Type B pancreatic cell (in vitro differentiated cells): ENCODE measurements at regions not wholly inside any gene's neighbourhood (a gene's known extent, or its start where the extent isn't known, plus 50 kb on each side); places are given as distances from the start of the nearest gene placed in this dataset.

Experiments used
- DNase-seq: peaks from one replicate; pipeline ENCODE4 v3.0.0; 2021; ENCODE audit warnings: mixed read lengths; ENCODE audit not compliant: unreplicated experiment; ENCODE audit errors: extremely low spot score
- H3K27ac Mint-ChIP-seq: 2 replicates; pipeline ENCODE4 v1.8.0; 2021; ENCODE audit warnings: mild to moderate bottlenecking, mixed read lengths
- H3K27me3 Mint-ChIP-seq: 2 replicates; pipeline ENCODE4 v1.8.0; 2021; ENCODE audit warnings: mixed read lengths
- H3K36me3 Mint-ChIP-seq: 2 replicates; pipeline ENCODE4 v1.8.0; 2021; ENCODE audit warnings: mixed read lengths
- H3K4me1 Mint-ChIP-seq: one replicate; pipeline ENCODE4 v1.8.0; 2021; ENCODE audit warnings: mixed read lengths; ENCODE audit not compliant: unreplicated experiment
- H3K4me3 Mint-ChIP-seq: 2 replicates; pipeline ENCODE4 v1.8.0; 2021; ENCODE audit warnings: mild to moderate bottlenecking, mixed read lengths
- H3K9me3 Mint-ChIP-seq: 2 replicates; pipeline ENCODE4 v1.8.0; 2021; ENCODE audit warnings: mixed read lengths
- TF ChIP-seq, protein P1 (sequence below): fragments of 200-600 bp; sonication (generic); conservative IDR thresholded peaks from 2 replicates; pipeline ENCODE4 v1.5.0; 2021; ENCODE audit warnings: antibody characterized with exemption, mild to moderate bottlenecking

DNA sequence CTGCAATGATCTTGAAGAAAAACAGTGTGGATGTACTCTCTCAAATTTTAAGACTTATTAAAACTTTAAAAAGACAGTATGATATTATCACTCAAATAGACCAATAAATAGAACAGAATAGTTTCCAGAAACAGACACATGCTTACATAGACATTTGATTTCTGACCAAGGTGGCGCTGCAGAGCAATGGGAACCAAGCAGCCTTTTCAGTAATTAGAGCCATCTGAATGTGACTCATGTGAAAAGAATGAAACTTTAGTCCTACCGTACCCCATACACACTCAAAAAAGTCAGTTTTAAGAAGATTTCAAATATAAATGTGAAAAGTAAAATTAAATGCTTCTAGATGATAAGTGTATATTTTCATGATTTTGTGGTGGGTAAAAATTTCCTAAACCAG, 74.2 kb upstream of the MS4A8 start:
- no peaks in the 10 kb centered on the region for H3K9me3 Mint-ChIP-seq
- no peak overlapping the region for H3K27ac Mint-ChIP-seq
- no peaks in the 10 kb centered on the region for H3K27me3 Mint-ChIP-seq
- DNase-seq = no peak
- TF ChIP-seq, protein P1, sequence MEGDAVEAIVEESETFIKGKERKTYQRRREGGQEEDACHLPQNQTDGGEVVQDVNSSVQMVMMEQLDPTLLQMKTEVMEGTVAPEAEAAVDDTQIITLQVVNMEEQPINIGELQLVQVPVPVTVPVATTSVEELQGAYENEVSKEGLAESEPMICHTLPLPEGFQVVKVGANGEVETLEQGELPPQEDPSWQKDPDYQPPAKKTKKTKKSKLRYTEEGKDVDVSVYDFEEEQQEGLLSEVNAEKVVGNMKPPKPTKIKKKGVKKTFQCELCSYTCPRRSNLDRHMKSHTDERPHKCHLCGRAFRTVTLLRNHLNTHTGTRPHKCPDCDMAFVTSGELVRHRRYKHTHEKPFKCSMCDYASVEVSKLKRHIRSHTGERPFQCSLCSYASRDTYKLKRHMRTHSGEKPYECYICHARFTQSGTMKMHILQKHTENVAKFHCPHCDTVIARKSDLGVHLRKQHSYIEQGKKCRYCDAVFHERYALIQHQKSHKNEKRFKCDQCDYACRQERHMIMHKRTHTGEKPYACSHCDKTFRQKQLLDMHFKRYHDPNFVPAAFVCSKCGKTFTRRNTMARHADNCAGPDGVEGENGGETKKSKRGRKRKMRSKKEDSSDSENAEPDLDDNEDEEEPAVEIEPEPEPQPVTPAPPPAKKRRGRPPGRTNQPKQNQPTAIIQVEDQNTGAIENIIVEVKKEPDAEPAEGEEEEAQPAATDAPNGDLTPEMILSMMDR = peak; percentile 50
- no peak overlapping the region for H3K4me3 Mint-ChIP-seq
- H3K4me1 Mint-ChIP-seq = no peaks in the 10 kb centered on the region
- H3K36me3 Mint-ChIP-seq = no peaks in the 10 kb centered on the region

DNA sequence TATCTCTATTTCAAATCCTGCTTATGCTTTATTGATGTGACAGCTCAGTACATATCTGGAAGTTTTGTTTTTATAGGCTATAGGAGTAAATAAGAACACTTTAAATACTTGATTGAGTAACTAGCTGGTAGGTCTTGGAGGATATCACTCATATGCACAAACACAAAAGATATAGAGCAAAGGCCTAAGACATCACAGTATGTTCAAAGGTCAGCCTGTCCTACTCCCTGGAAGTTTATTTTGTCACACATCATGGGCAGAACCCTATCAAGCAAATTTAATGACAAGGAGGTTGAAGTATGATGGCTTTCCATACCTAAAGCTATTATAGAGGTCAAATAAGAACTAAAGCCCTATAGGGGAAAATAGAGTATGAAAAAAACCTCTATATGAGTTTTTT, 70.0 kb upstream of the MS4A8 start:
- Mint-ChIP-seq H3K9me3 (no peaks in the 10 kb centered on the region), H3K27me3 (no peaks in the 10 kb centered on the region), H3K4me1 (no peaks in the 10 kb centered on the region), H3K4me3 (no peak overlapping the region), H3K36me3 (no peaks in the 10 kb centered on the region), H3K27ac (no peak overlapping the region)
- TF ChIP-seq, protein P1 = no peak
- no peak for DNase-seq

DNA sequence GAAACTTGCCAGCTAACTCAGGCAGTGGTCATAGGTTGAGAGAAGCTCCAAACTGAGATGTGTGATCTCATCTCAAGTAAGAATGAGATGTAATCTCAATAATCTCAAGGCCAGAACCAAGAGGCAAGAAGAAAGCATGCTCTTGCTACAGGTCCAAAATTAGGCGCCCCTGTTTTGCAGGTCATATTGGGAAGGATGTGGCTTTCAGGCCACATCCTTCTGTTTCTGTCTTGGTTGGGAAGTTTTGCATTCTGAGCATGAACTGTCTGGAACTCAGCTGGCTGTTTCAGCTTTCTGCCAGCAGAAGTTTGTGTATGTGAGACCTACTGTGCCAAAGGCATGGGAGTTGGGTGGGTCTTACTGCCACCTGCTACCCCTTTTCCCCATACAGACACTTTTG, 67.5 kb upstream of the MS4A8 start:
- Mint-ChIP-seq H3K9me3 (no peaks in the 10 kb centered on the region), H3K36me3 (no peaks in the 10 kb centered on the region), H3K4me1 (no peaks in the 10 kb centered on the region), H3K27ac (no peak overlapping the region), H3K27me3 (no peaks in the 10 kb centered on the region), H3K4me3 (no peak overlapping the region)
- TF ChIP-seq, protein P1 = no peak
- no peak for DNase-seq

DNA sequence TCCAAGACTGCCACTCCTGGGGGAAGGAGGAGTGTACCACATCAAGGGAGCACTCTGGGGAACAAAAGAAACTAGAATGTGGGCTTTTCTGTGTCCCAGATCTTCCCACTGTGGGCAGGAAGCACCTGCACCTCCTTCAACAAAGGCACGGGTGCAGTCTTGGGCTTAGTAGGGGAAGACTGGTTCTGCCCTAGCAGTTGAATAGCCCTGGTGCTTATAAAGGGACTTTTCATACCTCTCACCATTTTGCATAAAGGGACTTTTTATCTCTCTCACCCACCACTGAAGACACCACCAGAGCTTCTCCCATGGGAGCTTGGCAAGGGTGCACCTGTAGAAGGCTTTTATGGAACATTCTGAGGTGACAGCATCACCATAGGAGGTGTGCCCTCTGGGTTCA, 65.8 kb upstream of the MS4A8 start:
- no peaks in the 10 kb centered on the region for H3K4me1 Mint-ChIP-seq
- H3K27ac Mint-ChIP-seq = no peak overlapping the region
- no peak for DNase-seq
- TF ChIP-seq, protein P1 = no peak
- H3K36me3 Mint-ChIP-seq = no peaks in the 10 kb centered on the region
- no peaks in the 10 kb centered on the region for H3K27me3 Mint-ChIP-seq
- H3K4me3 Mint-ChIP-seq = no peak overlapping the region
- no peaks in the 10 kb centered on the region for H3K9me3 Mint-ChIP-seq

DNA sequence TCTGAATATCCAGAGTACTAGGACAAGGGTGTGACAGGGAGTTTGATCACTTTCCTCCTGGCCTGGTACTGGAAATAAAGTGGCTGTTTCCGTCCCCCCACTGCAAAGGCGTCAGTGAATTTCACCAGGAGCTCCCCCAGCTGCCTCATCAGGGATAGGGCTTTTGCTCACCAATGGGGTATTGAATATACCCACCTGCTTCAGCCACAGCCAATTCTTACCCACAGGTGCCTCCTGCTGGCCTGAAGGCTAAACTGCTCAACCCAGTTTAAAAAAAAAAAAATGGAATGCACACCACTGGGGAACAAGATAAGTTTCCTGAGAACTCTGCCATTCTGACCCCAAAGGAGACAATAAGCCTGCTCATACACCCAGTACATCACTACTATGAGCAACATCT, 65.3 kb upstream of the MS4A8 start:
- H3K9me3 Mint-ChIP-seq = no peaks in the 10 kb centered on the region
- H3K27ac Mint-ChIP-seq = no peak overlapping the region
- H3K27me3 Mint-ChIP-seq = no peaks in the 10 kb centered on the region
- no peaks in the 10 kb centered on the region for H3K4me1 Mint-ChIP-seq
- H3K4me3 Mint-ChIP-seq = no peak overlapping the region
- no peak for DNase-seq
- TF ChIP-seq, protein P1 = peak; percentile 55
- no peaks in the 10 kb centered on the region for H3K36me3 Mint-ChIP-seq

DNA sequence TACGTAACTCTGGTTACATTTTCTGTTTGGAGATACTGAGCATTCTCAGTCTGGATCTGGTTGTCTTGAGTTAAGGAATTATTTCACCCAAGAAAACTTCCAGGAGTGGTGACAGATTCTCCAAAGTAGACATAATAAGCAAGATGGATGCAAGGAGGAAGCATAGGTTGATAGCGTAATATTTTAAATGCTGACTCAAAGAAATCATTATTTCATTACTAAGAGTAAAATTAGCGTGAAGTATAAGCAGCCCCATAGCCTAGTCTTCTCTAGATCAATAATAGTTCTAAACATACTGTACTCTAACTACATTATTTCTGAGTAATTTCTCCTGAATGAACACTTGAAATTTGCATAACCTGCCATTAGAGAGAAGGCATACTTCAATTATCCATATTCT, 57.5 kb upstream of the MS4A8 start:
- H3K4me3 Mint-ChIP-seq = no peak overlapping the region
- H3K9me3 Mint-ChIP-seq = peaks cover 5% of the 10 kb centered on the region
- H3K27me3 Mint-ChIP-seq = no peaks in the 10 kb centered on the region
- DNase-seq = no peak
- TF ChIP-seq, protein P1 = no peak
- no peaks in the 10 kb centered on the region for H3K36me3 Mint-ChIP-seq
- H3K27ac Mint-ChIP-seq = no peak overlapping the region
- H3K4me1 Mint-ChIP-seq = no peaks in the 10 kb centered on the region
